Stimulated activated naive CD8-positive, alpha-beta T cell treated with anti-CD3 and anti-CD28 coated beads, Interleukin-15, amount 100 ng/mL, for 72 hours (primary cell): ENCODE measurements at regions not wholly inside any gene's neighbourhood (a gene's known extent, or its start where the extent isn't known, plus 50 kb on each side); places are given as distances from the start of the nearest gene placed in this dataset.
"Not testable (repeated sequence)": the region's sequence is repeated elsewhere in the genome, so short reads cannot be mapped to it uniquely, and the experiment has no call there.

Source experiments
- ATAC-seq: fragments of 150-1000 bp; cut with Tn5 transposase; 2 replicates; pipeline ENCODE4 v1.10.0; 2021; ENCODE audit warnings: mild to moderate bottlenecking, moderate library complexity
- DNase-seq, 2 donors: peaks; one replicate each; pipeline ENCODE4 v3.0.0; 2021 to 2022
- H3K27ac Mint-ChIP-seq, 2 donors: one replicate each; pipeline ENCODE4 v1.8.0; 2022; ENCODE audit warnings: mild to moderate bottlenecking in 2 of 2, mixed read lengths in 2 of 2, moderate library complexity in 2 of 2
- H3K27me3 Mint-ChIP-seq: one replicate; pipeline ENCODE4 v1.8.0; 2022; ENCODE audit warnings: mixed read lengths
- H3K4me1 Mint-ChIP-seq: one replicate; pipeline ENCODE4 v1.8.0; 2022; ENCODE audit warnings: mild to moderate bottlenecking, mixed read lengths
- H3K4me3 Mint-ChIP-seq, 2 donors: one replicate each; pipeline ENCODE4 v1.8.0; 2022; ENCODE audit warnings: mild to moderate bottlenecking in 2 of 2, mixed read lengths in 2 of 2, moderate library complexity in 1 of 2
- H3K9me3 Mint-ChIP-seq, 2 donors: one replicate each; pipeline ENCODE4 v1.8.0; 2022; ENCODE audit warnings: mixed read lengths in 2 of 2

DNA sequence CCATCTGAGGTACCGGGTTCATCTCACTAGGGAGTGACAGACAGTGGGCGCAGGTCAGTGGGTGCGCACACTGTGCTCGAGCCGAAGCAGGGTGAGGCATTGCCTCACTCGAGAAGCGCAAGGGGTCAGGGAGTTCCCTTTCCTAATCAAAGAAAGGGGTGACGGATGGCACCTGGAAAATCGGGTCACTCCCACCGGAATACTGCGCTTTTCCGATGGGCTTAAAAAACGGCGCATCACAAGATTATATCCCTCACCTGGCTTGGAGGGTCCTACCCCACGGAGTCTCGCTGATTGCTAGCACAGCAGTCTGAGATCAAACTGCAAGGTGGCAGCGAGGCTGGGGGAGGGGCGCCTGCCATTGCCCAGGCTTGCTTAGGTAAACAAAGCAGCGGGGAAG, 91.0 kb upstream of the SATB1 start:
- not testable (repeated sequence) for H3K27me3 Mint-ChIP-seq, H3K9me3 Mint-ChIP-seq, DNase-seq, H3K27ac Mint-ChIP-seq, H3K4me3 Mint-ChIP-seq, ATAC-seq
- peaks cover 14% of the 10 kb centered on the region for H3K4me1 Mint-ChIP-seq

DNA sequence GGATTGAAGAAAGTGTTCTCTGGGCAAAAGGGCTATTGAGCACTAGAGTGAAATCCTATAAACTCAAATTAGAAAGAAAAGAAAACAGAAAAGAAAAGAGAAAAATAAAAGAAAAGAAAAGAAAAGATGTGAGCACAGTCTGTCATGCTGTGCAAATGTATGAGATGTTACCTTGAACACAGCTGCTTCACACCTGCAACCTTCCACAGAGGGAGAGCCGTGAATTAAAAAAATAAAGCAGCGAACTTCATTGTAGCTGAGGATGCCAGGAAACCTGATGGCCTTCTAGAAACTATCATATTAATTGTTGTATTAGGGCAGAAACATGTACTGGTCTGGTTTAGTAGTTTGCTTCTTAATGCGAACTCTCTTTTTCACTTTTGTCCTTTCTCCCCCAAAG, 88.0 kb upstream of the SATB1 start:
- Mint-ChIP-seq H3K27me3 (no peaks in the 10 kb centered on the region), H3K4me1 (peaks cover 23% of the 10 kb centered on the region), H3K4me3 (no peak overlapping the region), H3K9me3 (peaks cover 0 to 7% of the 10 kb centered on the region in 2 donors), H3K27ac (no peak overlapping the region)
- DNase-seq (no peak), ATAC-seq (no peak)

DNA sequence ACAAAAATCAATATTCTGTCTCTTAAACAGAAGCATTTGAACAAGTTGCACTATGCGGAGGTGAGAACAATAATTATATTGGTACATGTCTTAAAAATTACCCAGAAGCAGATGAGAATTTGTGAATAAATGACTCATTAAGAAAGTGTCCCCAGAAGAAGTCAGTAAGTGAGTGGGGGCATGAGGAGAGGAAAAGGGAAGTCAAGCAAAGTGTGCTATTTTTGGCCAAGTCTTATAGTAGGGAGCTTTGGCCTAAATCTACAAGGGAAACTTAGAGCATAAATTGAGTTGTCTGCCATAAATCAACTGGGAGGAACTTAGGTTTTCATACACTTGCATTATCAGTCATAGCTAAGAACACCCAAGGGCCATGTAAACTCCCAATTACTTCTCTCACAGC, 86.9 kb upstream of the SATB1 start:
- ATAC-seq (no peak), DNase-seq (no peak)
- H3K27me3 Mint-ChIP-seq: no peaks in the 10 kb centered on the region
- peaks cover 24% of the 10 kb centered on the region for H3K4me1 Mint-ChIP-seq
- H3K4me3 Mint-ChIP-seq: no peak overlapping the region
- no peak overlapping the region for H3K27ac Mint-ChIP-seq
- peaks cover 0 to 7% of the 10 kb centered on the region in 2 donors for H3K9me3 Mint-ChIP-seq

DNA sequence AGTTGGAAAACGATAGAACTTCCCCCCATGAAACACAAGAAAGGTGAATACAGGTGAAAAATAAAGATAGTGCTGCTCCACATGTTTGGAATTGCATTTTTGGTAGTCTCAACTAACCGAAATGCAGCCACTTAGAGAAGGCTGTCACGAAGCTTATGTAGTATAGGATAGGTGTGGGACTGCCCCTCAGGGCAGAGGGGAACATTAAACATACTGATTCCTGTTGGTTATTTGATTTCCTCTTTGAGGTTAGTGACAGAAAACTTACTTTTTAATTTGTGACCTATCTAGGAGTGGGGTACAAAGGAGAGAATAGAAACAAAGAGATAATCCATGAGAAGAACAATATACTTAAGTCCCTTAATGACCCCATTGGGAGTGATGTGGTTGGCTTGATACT, 85.8 kb upstream of the SATB1 start:
- DNase-seq (no peak), ATAC-seq (peak; percentile 72)
- Mint-ChIP-seq H3K4me3 (no peak overlapping the region), H3K4me1 (peaks cover 33% of the 10 kb centered on the region), H3K27ac (no peak overlapping the region), H3K9me3 (peaks cover 0 to 7% of the 10 kb centered on the region in 2 donors), H3K27me3 (no peaks in the 10 kb centered on the region)

GRCh38 chr3:18507333-18507732, 82.2 kb upstream of the SATB1 start:
- H3K9me3 Mint-ChIP-seq: peaks cover 0 to 7% of the 10 kb centered on the region in 2 donors
- no peak overlapping the region for H3K4me3 Mint-ChIP-seq
- ATAC-seq: no peak
- DNase-seq: no peak
- H3K4me1 Mint-ChIP-seq: peaks cover 32% of the 10 kb centered on the region
- no peak overlapping the region for H3K27ac Mint-ChIP-seq
- H3K27me3 Mint-ChIP-seq: no peaks in the 10 kb centered on the region

DNA sequence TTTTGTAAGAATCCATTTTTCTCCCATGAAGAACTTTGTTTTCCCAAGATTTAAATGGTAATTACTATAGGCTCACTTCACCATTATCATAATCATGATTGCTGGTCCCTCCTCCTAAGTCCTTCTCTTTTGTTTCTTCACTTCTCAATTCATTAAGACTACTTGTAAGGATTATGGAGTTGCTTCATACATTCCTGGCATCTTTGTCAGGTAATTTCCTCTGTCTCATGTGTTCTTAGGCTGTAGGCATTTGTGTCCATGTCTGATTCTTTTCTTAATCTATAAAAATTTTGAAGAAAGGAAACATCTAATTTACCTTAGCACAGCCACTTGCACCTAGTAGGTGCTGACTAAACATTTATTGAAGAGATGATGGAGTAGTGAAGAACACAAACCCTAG, 79.9 kb upstream of the SATB1 start:
- Mint-ChIP-seq H3K27me3 (no peaks in the 10 kb centered on the region), H3K4me3 (no peak overlapping the region), H3K4me1 (peaks cover 32% of the 10 kb centered on the region), H3K27ac (peak overlapping the region; percentile 44 to 64), H3K9me3 (peaks cover 0 to 7% of the 10 kb centered on the region in 2 donors)
- no peak for DNase-seq
- ATAC-seq: no peak

- Mint-ChIP-seq H3K27me3 (no peaks in the 10 kb centered on the region), H3K27ac (no peak overlapping the region), H3K4me3 (no peak overlapping the region), H3K9me3 (peaks cover 0 to 5% of the 10 kb centered on the region in 2 donors), H3K4me1 (peaks cover 53% of the 10 kb centered on the region)
- DNase-seq (no peak), ATAC-seq (peak; percentile 72)
Measured at GRCh38 chr3:18501679-18502343, 76.7 kb upstream of the SATB1 start.

GRCh38 chr3:18500322-18500721, 75.2 kb upstream of the SATB1 start:
- Mint-ChIP-seq H3K27me3 (no peaks in the 10 kb centered on the region), H3K4me3 (no peak overlapping the region)

DNA sequence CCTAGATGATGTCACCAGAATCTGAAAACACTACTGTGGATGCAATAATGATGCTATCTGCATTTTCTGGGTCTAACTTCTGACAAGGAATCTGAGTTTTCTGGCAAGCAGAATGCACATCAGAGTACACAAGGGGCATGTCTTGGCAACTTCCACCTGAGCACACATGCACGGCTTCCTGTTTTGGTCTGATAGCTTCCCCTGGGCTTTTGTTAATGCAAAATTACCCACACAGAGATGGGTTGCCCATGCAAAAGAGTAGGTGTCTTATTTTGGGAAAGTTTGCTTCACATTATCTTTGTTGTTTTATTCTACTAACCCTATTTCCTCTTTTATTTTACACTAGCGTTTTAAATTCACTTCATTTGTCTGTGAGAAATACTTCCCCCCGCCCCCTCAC, 74.2 kb upstream of the SATB1 start:
- Mint-ChIP-seq H3K9me3 (peaks cover 0 to 10% of the 10 kb centered on the region in 2 donors), H3K27me3 (no peaks in the 10 kb centered on the region), H3K4me3 (peak overlapping the region; percentile 52 to 56), H3K4me1 (peaks cover 47% of the 10 kb centered on the region), H3K27ac (peak overlapping the region; percentile 90 to 96)
- ATAC-seq: peak; percentile 80
- peak in 1 of 2 donors; percentile 14 for DNase-seq

More at GRCh38 chr3:18500322-18500721, 75.2 kb upstream of the SATB1 start:
- H3K27ac Mint-ChIP-seq: no peak overlapping the region
- H3K4me1 Mint-ChIP-seq: peaks cover 47% of the 10 kb centered on the region
- ATAC-seq (no peak), DNase-seq (no peak)
- H3K9me3 Mint-ChIP-seq: peaks cover 0 to 5% of the 10 kb centered on the region in 2 donors

- H3K4me3 Mint-ChIP-seq: no peak overlapping the region
- H3K9me3 Mint-ChIP-seq: peaks cover 0 to 10% of the 10 kb centered on the region in 2 donors
- no peak overlapping the region for H3K27ac Mint-ChIP-seq
- peaks cover 26% of the 10 kb centered on the region for H3K4me1 Mint-ChIP-seq
- DNase-seq (no peak), ATAC-seq (no peak)
- H3K27me3 Mint-ChIP-seq: no peaks in the 10 kb centered on the region
Measured at GRCh38 chr3:18494251-18494650, 69.1 kb upstream of the SATB1 start.

DNA sequence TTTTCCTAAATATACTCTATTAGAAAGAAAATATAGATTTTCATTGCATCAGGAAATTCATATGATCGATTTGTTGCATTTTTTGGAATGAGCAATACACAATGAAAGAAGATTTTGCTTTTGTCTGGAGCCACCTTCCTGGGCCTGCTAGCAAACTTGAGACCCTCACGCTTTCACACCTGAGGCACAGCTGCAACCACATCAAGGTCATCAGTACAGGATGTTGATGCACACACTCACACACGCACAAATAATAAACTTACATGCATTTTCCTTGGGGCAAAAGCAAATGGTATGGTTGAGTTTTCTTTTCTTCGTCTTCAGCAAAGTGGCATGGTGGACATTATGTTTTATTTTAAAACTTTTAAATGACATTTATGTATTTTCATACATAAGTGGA, 64.8 kb upstream of the SATB1 start:
- no peaks in the 10 kb centered on the region for H3K27me3 Mint-ChIP-seq
- H3K9me3 Mint-ChIP-seq: peaks cover 0 to under 1% of the 10 kb centered on the region in 2 donors
- peaks cover 13% of the 10 kb centered on the region for H3K4me1 Mint-ChIP-seq
- H3K4me3 Mint-ChIP-seq: no peak overlapping the region
- H3K27ac Mint-ChIP-seq: no peak overlapping the region
- peak in 1 of 2 donors; percentile 22 for DNase-seq
- peak; percentile 73 for ATAC-seq

- no peak for ATAC-seq
- DNase-seq: no peak
- no peaks in the 10 kb centered on the region for H3K27me3 Mint-ChIP-seq
- H3K27ac Mint-ChIP-seq: no peak overlapping the region
- H3K4me1 Mint-ChIP-seq: peaks cover 31% of the 10 kb centered on the region
- H3K4me3 Mint-ChIP-seq: no peak overlapping the region
- no peaks in the 10 kb centered on the region for H3K9me3 Mint-ChIP-seq
Measured at GRCh38 chr3:18483226-18483625, 58.1 kb upstream of the SATB1 start.

DNA sequence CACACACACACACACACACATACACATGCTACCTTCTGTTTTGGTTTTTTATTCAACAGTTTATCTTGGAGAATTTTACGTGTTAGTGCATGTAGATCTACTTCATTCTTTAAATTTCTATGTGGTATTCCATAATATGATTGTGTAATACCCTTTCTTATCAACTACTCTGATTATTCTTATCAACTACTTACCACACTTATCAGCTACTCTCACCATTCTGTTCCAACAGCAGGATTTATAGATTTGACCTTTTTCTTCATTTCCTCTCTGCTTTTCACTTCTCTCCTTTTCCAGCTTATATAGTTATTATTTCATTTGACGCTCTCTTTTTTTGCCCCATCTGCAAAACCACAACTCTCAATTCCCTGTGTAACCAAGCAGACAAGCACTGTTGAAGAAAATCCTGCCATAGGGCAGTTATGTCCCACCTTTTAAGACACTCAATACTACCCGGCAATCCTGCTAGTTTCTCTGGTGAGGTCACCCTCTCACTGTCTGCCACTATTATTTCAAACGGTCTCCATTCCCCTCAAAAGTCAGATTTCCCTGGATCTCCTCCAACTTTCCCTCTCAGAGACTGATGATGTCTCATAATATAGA, 56.9 kb upstream of the SATB1 start:
- H3K4me3 Mint-ChIP-seq: no peak overlapping the region
- DNase-seq (no peak), ATAC-seq (no peak)
- no peaks in the 10 kb centered on the region for H3K27me3 Mint-ChIP-seq
- peaks cover 31% of the 10 kb centered on the region for H3K4me1 Mint-ChIP-seq
- peaks cover 5 to 7% of the 10 kb centered on the region in 2 donors for H3K9me3 Mint-ChIP-seq
- peak overlapping the region in 1 of 2 donors; percentile 36 for H3K27ac Mint-ChIP-seq

DNA sequence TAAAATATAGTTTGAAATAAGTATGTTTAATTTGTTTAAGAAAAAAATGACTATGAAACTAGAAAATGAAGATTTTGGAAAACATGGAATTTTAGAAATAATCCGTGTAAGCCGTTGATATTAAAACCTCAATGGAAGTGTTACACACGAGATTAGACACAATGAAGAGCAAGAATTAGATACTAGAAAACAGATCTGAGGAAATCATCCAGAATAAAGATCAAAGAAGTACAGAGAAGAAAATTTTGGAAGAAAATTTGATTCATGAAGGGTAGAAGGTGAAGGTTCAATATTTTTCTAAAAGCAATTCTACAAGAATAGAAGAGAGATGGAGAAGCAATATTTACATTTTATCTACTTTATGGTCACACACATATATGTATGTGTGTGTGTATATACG, 52.5 kb upstream of the SATB1 start:
- DNase-seq (no peak), ATAC-seq (no peak)
- H3K27me3 Mint-ChIP-seq: no peaks in the 10 kb centered on the region
- H3K4me1 Mint-ChIP-seq: peaks cover 31% of the 10 kb centered on the region
- H3K9me3 Mint-ChIP-seq: peaks cover 7 to 18% of the 10 kb centered on the region in 2 donors
- no peak overlapping the region for H3K27ac Mint-ChIP-seq
- no peak overlapping the region for H3K4me3 Mint-ChIP-seq
